SH-SY5Y (cell line): ENCODE measurements at regions not wholly inside any gene's neighbourhood (a gene's known extent, or its start where the extent isn't known, plus 50 kb on each side); places are given as distances from the start of the nearest gene placed in this dataset.

ENCODE experiments used
- GATA2 ChIP-seq: IDR thresholded peaks from 2 replicates; pipeline ENCODE4 v1.6.1; 2011; ENCODE audit warnings: mild to moderate bottlenecking, low read depth, low read length
- GATA3 ChIP-seq: IDR thresholded peaks from 2 replicates; pipeline ENCODE4 v1.6.1; 2011; ENCODE audit warnings: low read depth, mild to moderate bottlenecking, low read length, moderate library complexity

GRCh38 chr15:96538491-96538890 is 208.0 kb downstream of the NR2F2 start:
- TF ChIP-seq GATA2 (no peak), GATA3 (no peak)
